ENCODE measurements at regions not wholly inside any gene's neighbourhood (a gene's known extent, or its start where the extent isn't known, plus 50 kb on each side); places are given as distances from the start of the nearest gene placed in this dataset.

- TF ChIP-seq, protein P1, sequence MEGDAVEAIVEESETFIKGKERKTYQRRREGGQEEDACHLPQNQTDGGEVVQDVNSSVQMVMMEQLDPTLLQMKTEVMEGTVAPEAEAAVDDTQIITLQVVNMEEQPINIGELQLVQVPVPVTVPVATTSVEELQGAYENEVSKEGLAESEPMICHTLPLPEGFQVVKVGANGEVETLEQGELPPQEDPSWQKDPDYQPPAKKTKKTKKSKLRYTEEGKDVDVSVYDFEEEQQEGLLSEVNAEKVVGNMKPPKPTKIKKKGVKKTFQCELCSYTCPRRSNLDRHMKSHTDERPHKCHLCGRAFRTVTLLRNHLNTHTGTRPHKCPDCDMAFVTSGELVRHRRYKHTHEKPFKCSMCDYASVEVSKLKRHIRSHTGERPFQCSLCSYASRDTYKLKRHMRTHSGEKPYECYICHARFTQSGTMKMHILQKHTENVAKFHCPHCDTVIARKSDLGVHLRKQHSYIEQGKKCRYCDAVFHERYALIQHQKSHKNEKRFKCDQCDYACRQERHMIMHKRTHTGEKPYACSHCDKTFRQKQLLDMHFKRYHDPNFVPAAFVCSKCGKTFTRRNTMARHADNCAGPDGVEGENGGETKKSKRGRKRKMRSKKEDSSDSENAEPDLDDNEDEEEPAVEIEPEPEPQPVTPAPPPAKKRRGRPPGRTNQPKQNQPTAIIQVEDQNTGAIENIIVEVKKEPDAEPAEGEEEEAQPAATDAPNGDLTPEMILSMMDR (IDR thresholded peaks at IDR 0.05), result no peak
- no peak for TF ChIP-seq POLR2AphosphoS5 (IDR thresholded peaks at IDR 0.05)
- TF ChIP-seq EP300 (IDR thresholded peaks at IDR 0.05; ENCODE audit: low read depth), result no peak
Observed at GRCh38 chr18:67665266-67665665, 148.7 kb upstream of the DSEL start.
